CD8-positive, alpha-beta memory T cell (primary cell): ENCODE measurements at regions not wholly inside any gene's neighbourhood (a gene's known extent, or its start where the extent isn't known, plus 50 kb on each side); places are given as distances from the start of the nearest gene placed in this dataset.
"Not testable (repeated sequence)": the region's sequence is repeated elsewhere in the genome, so short reads cannot be mapped to it uniquely, and the experiment has no call there.

Source experiments
- CTCF ChIA-PET: fragments of 350-600 bp; sonication (Branson Sonifier 250); formaldehyde crosslinking; loops from one replicate; lab custom pipeline; 2021; ENCODE audit warnings: antibody characterized with exemption; lab: Charles Lee
- POLR2A ChIA-PET: fragments of 350-600 bp; sonication (Branson Sonifier 250); formaldehyde crosslinking; loops from one replicate; lab custom pipeline; 2021; ENCODE audit warnings: antibody characterized with exemption; lab: Charles Lee
- DNase-seq, 5 donors: peaks; one replicate each; pipeline versions ENCODE4 v3.0.0 to v3.0.0-alpha.2; 2020 to 2022; ENCODE audit warnings: mixed read lengths in 1 of 5
- H3K27ac ChIP-seq: one replicate; pipeline ENCODE4 v1.7.0; 2013; ENCODE audit warnings: low read depth, mild to moderate bottlenecking, low read length, moderate library complexity
- H3K27me3 ChIP-seq: 2 replicates; pipeline ENCODE4 v1.7.0; 2013; ENCODE audit warnings: low read length, mild to moderate bottlenecking; ENCODE audit not compliant: insufficient read depth, poor library complexity, severe bottlenecking
- H3K36me3 ChIP-seq: 2 replicates; pipeline ENCODE4 v1.7.0; 2013; ENCODE audit warnings: mild to moderate bottlenecking, low read length, moderate library complexity; ENCODE audit not compliant: insufficient read depth
- H3K4me1 ChIP-seq: 2 replicates; pipeline ENCODE4 v1.7.0; 2013; ENCODE audit warnings: mild to moderate bottlenecking, low read length, moderate library complexity; ENCODE audit not compliant: insufficient read depth
- H3K4me3 ChIP-seq: 2 replicates; pipeline ENCODE4 v1.7.0; 2013; ENCODE audit warnings: mild to moderate bottlenecking, low read length
- H3K9me3 ChIP-seq: 2 replicates; pipeline ENCODE4 v1.7.0; 2013; ENCODE audit warnings: mild to moderate bottlenecking, low read length
- H3K27ac Mint-ChIP-seq, 8 donors: one replicate each; pipeline ENCODE4 v1.8.0; 2020 to 2021; ENCODE audit warnings: mixed read lengths in 8 of 8, mild to moderate bottlenecking in 6 of 8, inconsistent platforms in 3 of 8, moderate library complexity in 3 of 8
- H3K27me3 Mint-ChIP-seq, 2 donors: one replicate each; pipeline ENCODE4 v1.8.0; 2020 to 2021; ENCODE audit warnings: mixed read lengths in 2 of 2, mild to moderate bottlenecking in 1 of 2, moderate library complexity in 1 of 2
- H3K36me3 Mint-ChIP-seq, 3 donors: one replicate each; pipeline ENCODE4 v1.8.0; 2020 to 2021; ENCODE audit warnings: mixed read lengths in 3 of 3, inconsistent platforms in 1 of 3, mild to moderate bottlenecking in 1 of 3
- H3K4me1 Mint-ChIP-seq, 3 donors: one replicate each; pipeline ENCODE4 v1.8.0; 2020 to 2021; ENCODE audit warnings: mixed read lengths in 3 of 3, inconsistent platforms in 1 of 3, mild to moderate bottlenecking in 1 of 3
- H3K4me3 Mint-ChIP-seq, 7 donors: one replicate each; pipeline ENCODE4 v1.8.0; 2020 to 2021; ENCODE audit warnings: mixed read lengths in 7 of 7, mild to moderate bottlenecking in 6 of 7, moderate library complexity in 4 of 7, inconsistent platforms in 2 of 7
- H3K9me3 Mint-ChIP-seq, 5 donors: one replicate each; pipeline ENCODE4 v1.8.0; 2020 to 2022; ENCODE audit warnings: mixed read lengths in 5 of 5, mild to moderate bottlenecking in 3 of 5, moderate library complexity in 2 of 5, inconsistent platforms in 1 of 5

DNA sequence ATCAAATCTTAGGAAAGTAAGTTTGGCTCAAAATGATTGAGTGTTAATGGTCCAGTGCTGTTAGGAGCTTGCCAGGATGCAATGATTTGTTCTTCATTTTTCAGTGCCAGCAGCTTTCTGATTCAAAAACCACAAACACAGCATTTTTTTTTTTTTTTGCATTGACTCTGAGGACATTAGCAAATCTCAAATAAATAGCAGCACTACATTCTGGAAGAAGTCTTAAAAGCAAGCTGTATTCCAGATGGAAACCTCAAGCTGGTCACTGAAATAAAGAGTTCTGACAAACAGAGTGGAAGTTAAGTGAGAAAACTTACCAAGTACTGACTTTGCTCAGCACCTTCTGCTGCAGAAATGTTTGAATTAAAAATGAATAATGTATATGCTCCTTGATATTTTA is 1653.1 kb upstream of the CDH9 start:
- Histone ChIP-seq H3K36me3 (no peaks in the 10 kb centered on the region), H3K4me1 (no peaks in the 10 kb centered on the region), H3K27me3 (no peaks in the 10 kb centered on the region), H3K4me3 (no peak overlapping the region), H3K9me3 (no peaks in the 10 kb centered on the region), H3K27ac (no peak overlapping the region)
- no peak for DNase-seq
- Mint-ChIP-seq H3K27me3 (no peaks in the 10 kb centered on the region), H3K4me3 (no peak overlapping the region), H3K4me1 (no peaks in the 10 kb centered on the region), H3K27ac (no peak overlapping the region), H3K36me3 (no peaks in the 10 kb centered on the region), H3K9me3 (peaks cover 3 to 11% (median 6%) of the 10 kb centered on the region in 5 donors)
- POLR2A ChIA-PET = no interaction called here
- CTCF ChIA-PET = no interaction called here

- Histone ChIP-seq H3K27ac (no peak overlapping the region), H3K27me3 (no peaks in the 10 kb centered on the region), H3K4me1 (no peaks in the 10 kb centered on the region), H3K4me3 (no peak overlapping the region), H3K9me3 (peaks cover 3% of the 10 kb centered on the region), H3K36me3 (no peaks in the 10 kb centered on the region)
- CTCF ChIA-PET = no interaction called here
- POLR2A ChIA-PET = no interaction called here
- H3K4me3 Mint-ChIP-seq = no peak overlapping the region
- peaks cover 4 to 19% (median 6%) of the 10 kb centered on the region in 5 donors for H3K9me3 Mint-ChIP-seq
- no peaks in the 10 kb centered on the region for H3K36me3 Mint-ChIP-seq
- H3K27me3 Mint-ChIP-seq = no peaks in the 10 kb centered on the region
- no peak for DNase-seq
- no peak overlapping the region for H3K27ac Mint-ChIP-seq
- H3K4me1 Mint-ChIP-seq = no peaks in the 10 kb centered on the region
Observed at GRCh38 chr5:28685794-28686193, 1647.4 kb upstream of the CDH9 start.

DNA sequence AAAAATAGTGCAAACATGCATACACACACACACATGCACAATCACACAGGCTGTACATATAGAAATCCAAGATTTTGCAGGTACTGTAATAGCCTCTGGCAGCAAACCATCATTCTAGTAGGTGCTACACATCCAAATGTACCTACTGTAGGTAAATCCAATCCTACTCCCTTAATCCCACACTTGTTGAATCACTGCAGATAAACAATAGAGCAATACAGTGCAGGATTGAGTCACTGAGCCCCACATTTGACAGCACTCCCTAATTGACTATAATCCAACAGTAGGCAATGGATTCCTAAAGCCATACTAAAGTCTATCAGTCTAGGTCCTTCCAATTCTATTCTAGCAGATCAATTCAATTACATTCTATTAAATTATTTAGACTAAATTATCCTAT is 1640.5 kb upstream of the CDH9 start:
- no peak for DNase-seq
- H3K36me3 ChIP-seq = no peaks in the 10 kb centered on the region
- ChIA-PET CTCF (no interaction called here), POLR2A (no interaction called here)
- H3K27me3 Mint-ChIP-seq = no peaks in the 10 kb centered on the region
- H3K4me1 Mint-ChIP-seq = no peaks in the 10 kb centered on the region
- H3K27ac Mint-ChIP-seq = no peak overlapping the region
- H3K4me3 Mint-ChIP-seq = no peak overlapping the region
- no peak overlapping the region for H3K4me3 ChIP-seq
- no peaks in the 10 kb centered on the region for H3K27me3 ChIP-seq
- H3K9me3 Mint-ChIP-seq = peaks cover 0 to 29% (median 8%) of the 10 kb centered on the region in 5 donors
- H3K27ac ChIP-seq = no peak overlapping the region
- no peaks in the 10 kb centered on the region for H3K36me3 Mint-ChIP-seq
- H3K4me1 ChIP-seq = no peaks in the 10 kb centered on the region
- H3K9me3 ChIP-seq = peaks cover 3% of the 10 kb centered on the region

GRCh38 chr5:28666110-28666509 is 1627.7 kb upstream of the CDH9 start:
- Histone ChIP-seq H3K36me3 (no peaks in the 10 kb centered on the region), H3K27ac (no peak overlapping the region), H3K4me1 (no peaks in the 10 kb centered on the region), H3K9me3 (no peaks in the 10 kb centered on the region), H3K27me3 (no peaks in the 10 kb centered on the region), H3K4me3 (no peak overlapping the region)
- peaks cover 8 to 47% (median 26%) of the 10 kb centered on the region in 5 donors for H3K9me3 Mint-ChIP-seq
- no peaks in the 10 kb centered on the region for H3K36me3 Mint-ChIP-seq
- no peak for DNase-seq
- CTCF ChIA-PET = no interaction called here
- no peak overlapping the region for H3K4me3 Mint-ChIP-seq
- no peak overlapping the region for H3K27ac Mint-ChIP-seq
- POLR2A ChIA-PET = no interaction called here
- no peaks in the 10 kb centered on the region for H3K4me1 Mint-ChIP-seq
- no peaks in the 10 kb centered on the region for H3K27me3 Mint-ChIP-seq

GRCh38 chr5:28648108-28648507 is 1609.7 kb upstream of the CDH9 start:
- Histone ChIP-seq H3K27ac (no peak overlapping the region), H3K9me3 (no peaks in the 10 kb centered on the region), H3K36me3 (no peaks in the 10 kb centered on the region), H3K27me3 (no peaks in the 10 kb centered on the region), H3K4me1 (no peaks in the 10 kb centered on the region), H3K4me3 (no peak overlapping the region)
- Mint-ChIP-seq H3K4me3 (no peak overlapping the region), H3K27me3 (no peaks in the 10 kb centered on the region), H3K36me3 (no peaks in the 10 kb centered on the region), H3K4me1 (no peaks in the 10 kb centered on the region), H3K27ac (no peak overlapping the region), H3K9me3 (peaks cover 4 to 31% (median 12%) of the 10 kb centered on the region in 5 donors)
- ChIA-PET POLR2A (no interaction called here), CTCF (no interaction called here)
- DNase-seq = no peak

DNA sequence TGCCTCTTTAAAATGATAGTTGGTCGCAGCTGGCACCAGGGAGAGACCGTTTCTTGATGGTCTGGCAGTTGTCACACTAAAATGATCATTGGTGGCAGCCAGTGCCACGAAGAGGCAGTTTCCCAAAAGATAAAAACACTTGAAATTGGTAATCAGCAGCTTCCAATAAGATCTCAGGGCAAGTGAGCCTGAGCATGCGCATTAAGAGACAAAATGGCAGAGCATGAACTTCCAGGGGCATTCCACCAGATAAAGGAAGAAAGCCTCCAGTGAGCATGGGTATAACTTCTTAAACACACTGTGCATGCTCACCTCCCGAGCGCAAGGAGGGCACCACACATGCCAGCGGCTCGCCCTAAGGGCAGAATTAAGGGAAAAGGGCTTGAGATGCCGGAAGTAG is 1594.2 kb upstream of the CDH9 start:
- Mint-ChIP-seq H3K27ac (no peak overlapping the region), H3K36me3 (no peaks in the 10 kb centered on the region), H3K4me1 (no peaks in the 10 kb centered on the region), H3K4me3 (no peak overlapping the region), H3K27me3 (no peaks in the 10 kb centered on the region), H3K9me3 (peaks cover 7 to 23% (median 15%) of the 10 kb centered on the region in 5 donors)
- no peak for DNase-seq
- H3K4me3 ChIP-seq = no peak overlapping the region
- no peaks in the 10 kb centered on the region for H3K27me3 ChIP-seq
- ChIA-PET POLR2A (no interaction called here), CTCF (no interaction called here)
- no peaks in the 10 kb centered on the region for H3K9me3 ChIP-seq
- no peaks in the 10 kb centered on the region for H3K36me3 ChIP-seq
- no peak overlapping the region for H3K27ac ChIP-seq
- no peaks in the 10 kb centered on the region for H3K4me1 ChIP-seq

DNA sequence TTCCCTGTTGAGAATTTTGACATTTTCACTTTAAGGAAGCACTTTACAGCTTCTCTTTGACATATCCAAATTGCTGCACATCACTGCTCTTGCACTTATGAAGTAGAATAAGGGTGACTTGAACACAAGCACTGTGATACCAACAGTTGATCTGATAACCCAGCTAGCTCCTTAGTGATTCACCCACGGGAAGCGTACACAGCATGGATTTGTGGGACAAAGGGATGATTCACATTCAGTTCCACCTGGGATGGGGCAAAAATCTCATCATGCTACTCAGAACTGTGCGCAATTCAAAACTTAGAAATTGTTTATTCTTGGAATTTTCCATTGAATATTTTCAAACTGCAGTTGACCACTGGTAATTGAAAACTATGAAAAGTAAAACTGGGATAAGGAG is 1565.5 kb upstream of the CDH9 start:
- Histone ChIP-seq H3K27me3 (no peaks in the 10 kb centered on the region), H3K9me3 (no peaks in the 10 kb centered on the region), H3K4me1 (no peaks in the 10 kb centered on the region), H3K4me3 (no peak overlapping the region), H3K27ac (no peak overlapping the region), H3K36me3 (no peaks in the 10 kb centered on the region)
- no peak overlapping the region for H3K4me3 Mint-ChIP-seq
- DNase-seq = no peak
- POLR2A ChIA-PET = no interaction called here
- H3K36me3 Mint-ChIP-seq = no peaks in the 10 kb centered on the region
- H3K27me3 Mint-ChIP-seq = peaks cover 0 to 2% of the 10 kb centered on the region in 2 donors
- H3K9me3 Mint-ChIP-seq = peaks cover 10 to 39% (median 15%) of the 10 kb centered on the region in 5 donors
- H3K4me1 Mint-ChIP-seq = no peaks in the 10 kb centered on the region
- CTCF ChIA-PET = no interaction called here
- no peak overlapping the region for H3K27ac Mint-ChIP-seq

GRCh38 chr5:28602429-28602828 is 1564.0 kb upstream of the CDH9 start:
- H3K27me3 Mint-ChIP-seq = peaks cover 0 to 2% of the 10 kb centered on the region in 2 donors
- no peaks in the 10 kb centered on the region for H3K4me1 ChIP-seq
- DNase-seq = no peak
- no peak overlapping the region for H3K27ac ChIP-seq
- H3K36me3 ChIP-seq = no peaks in the 10 kb centered on the region
- no peak overlapping the region for H3K4me3 ChIP-seq
- H3K36me3 Mint-ChIP-seq = no peaks in the 10 kb centered on the region
- no peak overlapping the region for H3K4me3 Mint-ChIP-seq
- H3K27me3 ChIP-seq = no peaks in the 10 kb centered on the region
- ChIA-PET POLR2A (no interaction called here), CTCF (no interaction called here)
- no peak overlapping the region for H3K27ac Mint-ChIP-seq
- H3K4me1 Mint-ChIP-seq = no peaks in the 10 kb centered on the region
- H3K9me3 Mint-ChIP-seq = peaks cover 10 to 39% (median 15%) of the 10 kb centered on the region in 5 donors
- H3K9me3 ChIP-seq = no peaks in the 10 kb centered on the region

GRCh38 chr5:28596707-28597106 is 1558.3 kb upstream of the CDH9 start:
- H3K9me3 ChIP-seq, CTCF ChIA-PET, H3K4me3 ChIP-seq, H3K27ac Mint-ChIP-seq, DNase-seq, H3K4me3 Mint-ChIP-seq, H3K27me3 ChIP-seq, H3K36me3 ChIP-seq, POLR2A ChIA-PET, H3K36me3 Mint-ChIP-seq, H3K4me1 ChIP-seq, H3K27ac ChIP-seq, H3K27me3 Mint-ChIP-seq, H3K4me1 Mint-ChIP-seq: not testable (repeated sequence)
- H3K9me3 Mint-ChIP-seq = peaks cover 7 to 20% (median 12%) of the 10 kb centered on the region in 5 donors
